OCI-LY7 (cell line): ENCODE measurements at regions not wholly inside any gene's neighbourhood (a gene's known extent, or its start where the extent isn't known, plus 50 kb on each side); places are given as distances from the start of the nearest gene placed in this dataset.

ENCODE experiments used
- BruUV-seq: library from RNA; stranded (reverse); fragments of 400-500 nt; replicated peaks from 2 replicates; lab custom pipeline; 2021; lab: Mats Ljungman, UMichigan
- CTCF ChIA-PET: fragments of 300-600 bp; sonication (Branson Sonifier 250); formaldehyde crosslinking; loops from one replicate; lab custom pipeline; 2022; ENCODE audit warnings: antibody characterized with exemption; ENCODE audit not compliant: unreplicated experiment; lab: Charles Lee
- POLR2A ChIA-PET: fragments of 300-600 bp; sonication (Branson Sonifier 250); formaldehyde crosslinking; loops from one replicate; lab custom pipeline; 2022; ENCODE audit warnings: antibody characterized with exemption; lab: Charles Lee
- DNase-seq: peaks from one replicate; pipeline ENCODE4 v3.0.0-alpha.2; 2015; ENCODE audit warnings: low spot score
- H2AFZ ChIP-seq: fragments of 200-600 bp; sonication (generic), shearing (Covaris generic); 2 replicates; pipeline ENCODE4 v1.6.1; 2014; ENCODE audit warnings: mild to moderate bottlenecking, antibody characterized with exemption, low read length, moderate library complexity
- H3K27ac ChIP-seq: fragments of 200-600 bp; sonication (generic); 2 replicates; pipeline ENCODE4 v1.5.1; 2014; ENCODE audit warnings: mixed run types, low read depth, mild to moderate bottlenecking, moderate library complexity, low read length, inconsistent platforms; ENCODE audit not compliant: poor library complexity, severe bottlenecking
- H3K36me3 ChIP-seq: fragments of 200-600 bp; sonication (generic); 2 replicates; pipeline ENCODE4 v1.6.1; 2014; ENCODE audit warnings: mild to moderate bottlenecking, antibody characterized with exemption, low read length, moderate library complexity, mixed read lengths; ENCODE audit not compliant: insufficient read depth
- H3K4me1 ChIP-seq: fragments of 200-600 bp; sonication (generic); 2 replicates; pipeline ENCODE4 v1.5.1; 2014; ENCODE audit warnings: mild to moderate bottlenecking, low read length; ENCODE audit not compliant: insufficient read depth, poor library complexity, severe bottlenecking
- H3K4me2 ChIP-seq: fragments of 200-600 bp; sonication (generic); 2 replicates; pipeline ENCODE4 v1.6.1; 2014; ENCODE audit warnings: mild to moderate bottlenecking, low read length
- H3K4me3 ChIP-seq: fragments of 200-600 bp; sonication (generic); 2 replicates; pipeline ENCODE4 v1.5.1; 2014; ENCODE audit warnings: mild to moderate bottlenecking, low read depth, low read length; ENCODE audit not compliant: poor library complexity, severe bottlenecking
- H3K79me2 ChIP-seq: fragments of 200-600 bp; sonication (generic); 2 replicates; pipeline ENCODE4 v1.6.1; 2016; ENCODE audit warnings: low read depth, mild to moderate bottlenecking, low read length, moderate library complexity, mixed read lengths; ENCODE audit not compliant: insufficient read depth
- H3K9me2 ChIP-seq: fragments of 200-600 bp; sonication (generic); 2 replicates; pipeline ENCODE4 v1.6.1; 2016; ENCODE audit warnings: mild to moderate bottlenecking, low read length, mixed read lengths; ENCODE audit not compliant: insufficient read depth
- H3K9me3 ChIP-seq: fragments of 200-600 bp; sonication (generic); 2 replicates; pipeline ENCODE4 v1.6.1; 2014; ENCODE audit warnings: mild to moderate bottlenecking, mixed run types, low read length, mixed read lengths
- H4K20me1 ChIP-seq: fragments of 200-600 bp; sonication (generic); 2 replicates; pipeline ENCODE4 v1.6.1; 2014; ENCODE audit warnings: mild to moderate bottlenecking, antibody characterized with exemption, low read length, moderate library complexity, mixed read lengths; ENCODE audit not compliant: insufficient read depth
- CTCF ChIP-seq: fragments of 200-600 bp; sonication (generic); conservative IDR thresholded peaks from 2 replicates; pipeline ENCODE4 v1.5.1; 2014; ENCODE audit warnings: mild to moderate bottlenecking, antibody characterized with exemption, low read length, moderate library complexity, mixed read lengths
- EZH2phosphoT487 ChIP-seq: fragments of 200-600 bp; sonication (generic); IDR thresholded peaks from 2 replicates; pipeline ENCODE4 v1.6.1; 2018; ENCODE audit warnings: low read depth, borderline replicate concordance, mild to moderate bottlenecking, mixed run types, antibody characterized with exemption, low read length, moderate library complexity, mixed read lengths
- intact Hi-C: fragments of 100-400 bp; cut with micrococcal nuclease; formaldehyde crosslinking; loops from one replicate; pipeline ENCODE4 v1.10.0; 2022; ENCODE audit not compliant: unreplicated experiment

DNA sequence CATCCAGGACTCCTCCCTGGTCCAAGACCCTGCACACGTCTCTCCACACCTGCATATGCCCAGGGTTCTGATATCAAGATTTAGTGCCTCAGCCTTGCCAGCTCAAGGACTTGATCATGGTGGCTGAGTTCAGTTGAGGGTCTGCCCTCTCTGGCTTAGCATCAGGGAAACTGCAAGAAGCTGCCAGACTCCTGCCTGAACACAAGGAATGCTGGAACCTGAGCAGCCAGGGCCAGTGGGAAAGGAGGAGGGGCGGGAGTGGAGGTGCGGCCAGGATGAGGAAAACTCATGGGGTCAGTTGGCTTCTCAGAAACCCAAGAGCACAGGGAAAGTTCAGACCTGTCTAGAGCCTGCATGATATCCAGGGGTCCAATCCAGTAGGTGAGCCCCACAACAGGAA is 546.1 kb downstream of the BUD13 start:
- no peaks in the 10 kb centered on the region for H3K36me3 ChIP-seq
- no TSS peak for BruUV-seq
- no peak overlapping the region for H2AFZ ChIP-seq

GRCh38 chr11:116225784-116226585 is 546.8 kb downstream of the BUD13 start:
- Histone ChIP-seq H3K4me3 (no peak overlapping the region), H2AFZ (no peak overlapping the region), H3K79me2 (no peaks in the 10 kb centered on the region), H3K4me1 (no peaks in the 10 kb centered on the region), H3K27ac (no peak overlapping the region), H4K20me1 (no peaks in the 10 kb centered on the region), H3K9me3 (no peaks in the 10 kb centered on the region), H3K4me2 (no peak overlapping the region), H3K9me2 (no peaks in the 10 kb centered on the region), H3K36me3 (no peaks in the 10 kb centered on the region)
- intact Hi-C loops = no loop called here
- ChIA-PET POLR2A (no interaction called here), CTCF (no interaction called here)
- DNase-seq = no peak
- TF ChIP-seq EZH2phosphoT487 (no peak), CTCF (no peak)
- BruUV-seq = no TSS peak

More for the DNA sequence above, 546.1 kb downstream of the BUD13 start:
- Histone ChIP-seq H4K20me1 (no peaks in the 10 kb centered on the region), H3K9me2 (no peaks in the 10 kb centered on the region), H3K79me2 (no peaks in the 10 kb centered on the region), H3K4me1 (no peaks in the 10 kb centered on the region), H3K4me3 (no peak overlapping the region), H3K4me2 (no peak overlapping the region), H3K9me3 (no peaks in the 10 kb centered on the region), H3K27ac (no peak overlapping the region)
- no peak for DNase-seq
- intact Hi-C loops = no loop called here
- ChIA-PET POLR2A (no interaction called here), CTCF (no interaction called here)
- TF ChIP-seq EZH2phosphoT487 (no peak), CTCF (no peak)

DNA sequence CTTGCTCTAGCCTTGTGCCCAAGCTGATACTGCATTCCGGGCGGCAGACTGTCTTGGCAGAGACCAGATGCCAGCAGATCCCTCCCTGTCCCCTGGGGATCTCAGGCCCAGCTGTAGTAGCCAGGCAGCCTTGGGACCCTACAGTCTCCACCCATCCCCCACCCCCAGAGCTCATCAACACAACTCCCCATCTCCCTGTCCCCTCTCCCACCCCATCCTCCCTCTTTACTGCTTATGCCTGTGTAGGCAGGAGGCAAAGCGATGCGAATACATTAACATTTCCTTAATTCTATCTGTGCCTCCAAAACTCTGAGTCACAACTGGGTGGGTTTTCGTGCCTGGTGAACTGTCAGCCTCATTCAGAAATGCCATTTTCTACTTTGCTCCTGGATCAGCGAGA is 547.6 kb downstream of the BUD13 start:
- ChIA-PET POLR2A (no interaction called here), CTCF (no interaction called here)
- Histone ChIP-seq H3K4me1 (no peaks in the 10 kb centered on the region), H3K9me3 (no peaks in the 10 kb centered on the region), H3K9me2 (no peaks in the 10 kb centered on the region), H3K36me3 (no peaks in the 10 kb centered on the region), H4K20me1 (no peaks in the 10 kb centered on the region), H2AFZ (no peak overlapping the region), H3K27ac (no peak overlapping the region), H3K79me2 (no peaks in the 10 kb centered on the region), H3K4me3 (no peak overlapping the region), H3K4me2 (no peak overlapping the region)
- DNase-seq = no peak
- intact Hi-C loops = no loop called here
- BruUV-seq = no TSS peak
- TF ChIP-seq CTCF = no peak
- TF ChIP-seq EZH2phosphoT487 = no peak
